Activated naive CD4-positive, alpha-beta T cell treated with anti-CD3 and anti-CD28 coated beads, Interleukin-2, amount 50 U/mL, for 16 hours (primary cell): ENCODE measurements at regions not wholly inside any gene's neighbourhood (a gene's known extent, or its start where the extent isn't known, plus 50 kb on each side); places are given as distances from the start of the nearest gene placed in this dataset.

Experiments
- DNase-seq: peaks from one replicate; pipeline ENCODE4 v3.0.0-alpha.2; 2020

DNA sequence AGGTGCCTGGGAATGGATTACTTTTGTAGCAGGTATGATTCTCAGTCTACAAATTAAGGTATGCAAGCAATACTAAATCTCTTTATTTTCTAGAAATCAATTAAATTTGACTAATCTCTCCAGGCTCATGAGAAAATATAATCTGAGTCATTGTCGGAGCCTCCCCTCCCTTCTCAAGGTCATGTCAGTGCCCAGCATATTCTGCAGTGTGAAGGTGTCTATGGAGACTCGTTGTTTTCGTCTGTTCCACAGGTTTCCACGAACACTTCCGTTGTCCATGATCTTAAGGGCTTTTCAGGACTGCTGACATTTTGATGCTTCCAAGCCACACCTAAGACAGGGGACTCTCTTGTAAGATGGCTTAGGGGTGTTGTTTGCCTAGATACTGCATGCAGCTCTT, 56.6 kb upstream of the SCOC start:
- no peak for DNase-seq

DNA sequence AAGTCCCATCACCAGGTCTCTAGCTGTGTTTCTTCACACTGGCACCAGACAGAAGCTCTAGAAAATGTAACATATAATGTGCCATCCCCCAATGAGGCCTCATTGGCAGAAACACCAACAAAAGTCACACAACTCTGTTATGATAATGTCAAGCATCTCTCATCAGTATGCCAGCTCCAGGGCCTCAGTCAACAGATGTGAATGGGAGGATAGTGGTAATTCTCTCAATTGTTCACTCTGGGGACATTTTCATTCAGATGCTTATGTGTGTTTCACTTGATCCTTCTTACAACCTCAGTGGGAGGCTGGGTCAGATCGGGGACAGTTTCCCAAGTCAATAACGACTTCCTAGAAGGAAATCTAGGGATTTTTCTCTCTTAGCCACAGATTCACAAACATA, 57.5 kb upstream of the SCOC start:
- no peak for DNase-seq

DNA sequence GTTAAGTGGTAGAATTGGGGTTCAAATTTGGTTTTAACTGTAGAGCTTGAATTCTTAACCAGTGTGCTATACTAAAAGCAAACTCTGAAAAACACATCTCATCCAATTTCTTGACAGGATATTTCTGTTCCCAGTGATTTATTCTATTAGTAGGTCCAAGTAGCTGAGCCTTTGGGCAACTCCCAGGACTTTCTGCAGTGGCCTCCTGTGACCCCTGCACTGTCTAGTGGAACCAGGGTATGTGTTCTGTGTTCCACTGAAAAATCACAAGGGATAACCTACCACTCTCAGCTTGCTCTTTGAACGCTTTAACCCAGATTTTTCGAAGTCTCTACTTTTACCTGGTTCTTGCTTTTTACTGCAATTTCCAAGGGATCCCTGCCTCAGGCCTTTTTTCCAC, 58.0 kb upstream of the SCOC start:
- no peak for DNase-seq

DNA sequence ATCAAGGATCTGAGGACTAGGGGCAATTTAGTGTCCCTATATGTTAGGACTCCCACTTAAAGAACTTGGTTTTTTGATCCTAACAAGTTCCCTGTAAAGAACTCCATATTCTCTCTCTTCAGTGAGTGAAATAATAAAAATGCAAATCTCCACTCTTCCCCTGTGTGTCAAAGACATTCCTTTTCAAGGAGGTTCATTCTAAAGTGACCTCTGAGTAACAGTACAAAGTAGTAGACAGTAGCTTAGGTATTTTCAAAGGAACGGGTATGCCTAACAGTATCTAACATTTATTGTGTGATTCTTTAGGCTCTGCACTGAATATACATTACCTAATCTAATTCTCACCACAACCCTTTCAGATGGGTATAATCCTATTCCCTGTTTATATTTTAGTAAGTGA, 58.4 kb upstream of the SCOC start:
- DNase-seq, result no peak

DNA sequence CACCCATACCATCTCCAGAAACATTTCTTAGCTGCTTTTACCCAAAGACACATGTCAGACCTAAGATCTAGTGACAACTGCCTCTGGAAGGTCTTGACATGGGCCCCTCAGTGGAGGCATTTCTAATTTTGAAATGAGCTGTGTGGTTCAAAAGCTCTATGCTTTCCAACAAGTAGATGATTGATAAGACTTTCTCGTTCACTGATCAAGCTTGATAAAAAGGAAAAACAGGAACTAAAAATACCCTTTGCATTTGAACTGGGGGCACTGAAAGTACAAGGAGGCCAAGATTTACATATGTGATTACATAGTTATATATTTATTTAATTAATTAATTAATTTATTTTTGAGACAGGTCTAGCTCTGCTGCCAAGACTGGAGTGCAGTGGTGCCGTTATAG, 61.3 kb upstream of the SCOC start:
- no peak for DNase-seq

- DNase-seq, result no peak
Observed at GRCh38 chr4:140311257-140311835, 62.1 kb upstream of the SCOC start.

GRCh38 chr4:140309124-140309870, 64.1 kb upstream of the SCOC start:
- DNase-seq, result no peak

- no peak for DNase-seq
Observed at GRCh38 chr4:140308366-140309123, 64.9 kb upstream of the SCOC start.

DNA sequence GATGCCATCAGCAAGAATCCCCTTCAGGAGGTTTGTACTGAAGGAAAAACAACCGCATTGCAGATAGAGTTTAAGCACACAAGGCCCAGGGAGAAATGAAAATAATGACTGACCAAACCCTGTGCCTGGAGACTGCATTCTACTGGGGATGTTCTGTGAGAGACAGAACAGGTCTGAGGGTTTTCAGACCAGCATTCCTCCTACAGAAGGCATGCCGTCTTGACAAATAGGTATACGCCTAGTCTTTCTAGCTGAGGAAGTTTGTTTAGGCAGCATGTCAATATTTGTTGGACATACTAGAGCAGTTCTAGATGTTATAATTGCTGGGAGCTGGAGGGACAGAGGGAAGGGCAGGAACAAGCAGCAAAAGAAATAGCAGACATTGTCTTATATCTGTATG, 68.4 kb upstream of the SCOC start:
- no peak for DNase-seq

DNA sequence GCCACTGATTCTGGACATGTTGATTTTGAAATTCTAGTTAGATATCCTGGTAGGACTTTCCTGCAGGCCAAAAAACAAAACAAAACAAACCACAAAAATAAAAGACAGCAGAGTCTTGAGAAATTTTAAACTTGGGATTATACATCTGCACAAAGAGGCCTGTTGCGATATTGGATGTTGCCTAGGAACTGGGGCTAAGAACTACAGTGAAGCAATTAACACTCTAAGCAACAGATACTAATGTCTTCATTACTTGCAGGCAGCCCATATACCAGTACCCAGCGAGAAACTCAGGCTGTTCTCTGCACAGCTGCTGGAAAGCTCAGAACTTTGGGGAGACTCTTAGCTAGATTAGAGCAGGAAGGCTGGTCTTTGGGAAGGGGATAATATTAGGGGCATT, 69.1 kb upstream of the SCOC start:
- no peak for DNase-seq

- no peak for DNase-seq
Observed at GRCh38 chr4:140302151-140302859, 71.1 kb upstream of the SCOC start.

GRCh38 chr4:140300271-140300970, 73.0 kb upstream of the SCOC start:
- DNase-seq, result no peak

DNA sequence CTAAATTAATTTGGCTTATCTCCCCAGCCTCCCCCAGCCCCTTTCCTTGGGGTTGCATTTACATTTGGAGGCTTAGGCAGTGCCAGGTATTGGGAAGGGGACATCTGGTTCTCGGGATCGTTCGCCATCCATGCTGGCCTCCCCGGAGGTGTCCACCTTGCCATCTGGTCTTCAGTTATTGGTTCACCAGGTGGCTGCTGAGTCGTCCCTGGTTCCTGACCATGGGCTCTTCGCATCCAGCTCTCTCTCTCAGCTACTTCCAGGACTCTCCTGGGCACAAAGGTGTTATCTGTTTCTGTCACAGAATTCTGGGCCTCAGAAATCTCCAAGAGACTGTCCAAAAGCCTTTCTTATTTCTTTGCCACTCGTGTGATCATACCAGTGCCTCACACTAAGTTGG, 75.4 kb upstream of the SCOC start:
- DNase-seq, result no peak

- DNase-seq, result no peak
Observed at GRCh38 chr4:140297221-140297570, 76.2 kb upstream of the SCOC start.

DNA sequence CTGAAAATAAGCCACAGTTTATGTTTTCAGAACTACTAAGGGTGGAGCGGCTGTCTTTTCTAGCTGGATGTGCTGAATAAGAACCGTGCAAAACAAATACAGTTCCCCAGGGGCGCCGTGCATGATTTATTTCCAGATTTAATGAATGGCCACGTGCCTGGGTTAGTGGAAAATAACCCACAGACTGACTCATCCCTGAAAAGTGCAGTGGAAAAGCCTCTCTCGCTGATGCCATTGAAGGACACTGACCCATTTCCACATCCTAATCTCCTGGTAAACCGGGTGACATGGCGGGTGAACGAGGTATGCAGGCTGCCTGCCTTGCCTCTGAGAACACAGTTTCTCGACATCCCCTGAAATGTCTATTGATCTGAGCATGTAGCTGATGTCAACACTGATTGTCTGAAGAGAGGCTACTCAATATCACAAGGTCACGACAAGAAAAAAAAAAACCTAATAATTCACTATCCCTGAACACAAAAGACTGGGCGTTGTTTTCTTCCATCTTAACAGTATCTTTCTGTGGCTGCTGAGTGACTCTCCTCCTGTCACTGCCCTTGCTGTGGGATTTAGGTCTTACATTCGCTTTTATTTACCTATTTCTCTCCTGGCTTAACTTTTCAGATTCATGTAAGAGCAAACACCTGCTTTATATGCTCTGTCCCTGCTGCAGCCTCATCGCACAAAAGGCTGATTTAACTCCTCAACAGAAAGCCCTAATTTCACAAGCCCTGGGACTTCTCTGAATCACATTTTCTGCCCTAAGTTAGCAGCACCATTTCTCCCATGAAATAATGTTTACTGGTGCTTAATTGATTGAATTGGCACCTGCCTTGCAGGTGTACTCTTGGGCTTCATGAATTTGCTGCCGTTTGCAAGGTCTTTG, 76.9 kb upstream of the SCOC start:
- DNase-seq, result no peak

DNA sequence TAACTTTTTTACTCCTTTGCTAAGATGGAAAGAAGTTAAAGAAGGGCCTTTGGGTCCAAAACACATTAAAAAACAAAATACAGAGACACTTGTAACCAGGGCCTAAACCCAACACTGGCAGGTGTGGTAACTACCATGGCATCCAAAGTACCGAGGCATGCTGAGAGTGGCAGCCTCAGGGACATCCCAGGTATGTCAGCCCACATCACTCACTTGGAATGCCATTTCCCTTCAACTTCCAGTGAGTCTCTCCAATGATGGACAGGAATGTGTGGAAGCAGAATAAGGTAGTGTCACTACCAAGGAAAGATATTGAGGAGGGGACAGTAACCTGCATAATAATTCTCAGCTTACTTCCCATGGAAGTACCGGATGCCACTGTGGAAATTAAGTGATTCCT, 79.5 kb upstream of the SCOC start:
- no peak for DNase-seq

DNA sequence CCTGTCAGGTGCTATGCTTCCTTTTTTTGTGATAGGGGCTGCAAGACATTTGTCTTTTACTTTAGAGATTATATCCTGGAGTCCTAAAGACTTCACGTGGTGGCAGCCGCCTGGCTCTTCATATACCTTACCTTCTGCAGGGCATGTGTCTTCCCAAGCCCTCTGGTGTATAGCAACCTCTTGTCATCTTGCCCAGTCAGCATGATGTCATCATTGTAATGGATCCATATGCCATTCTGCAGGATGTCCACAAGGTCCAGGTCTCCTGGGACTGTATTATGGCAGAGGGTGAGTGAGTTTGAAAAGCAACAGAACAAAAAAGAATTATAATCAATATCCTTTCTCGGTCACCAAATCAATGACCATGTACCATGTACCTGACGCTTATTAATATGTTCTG, 82.2 kb upstream of the SCOC start:
- no peak for DNase-seq

DNA sequence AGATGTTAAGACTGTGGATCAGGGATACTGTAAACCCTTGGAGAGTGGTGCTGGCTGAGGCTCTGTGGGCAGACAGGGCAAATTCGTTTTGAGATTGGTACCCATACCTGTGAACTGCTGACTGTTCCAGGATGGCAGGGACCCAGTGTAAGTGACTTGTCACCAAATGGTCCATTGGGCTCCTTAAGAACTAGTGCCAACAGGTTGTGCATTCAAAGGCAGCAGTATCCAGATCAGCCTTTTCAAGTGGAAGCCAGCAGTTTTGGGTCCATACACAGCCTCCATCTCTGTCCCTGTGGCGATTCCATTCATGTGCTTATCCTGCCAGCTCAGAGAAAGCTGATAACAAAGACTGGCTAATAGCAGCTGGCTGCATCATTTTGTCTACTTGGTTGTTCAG, 84.0 kb upstream of the SCOC start:
- DNase-seq, result no peak

GRCh38 chr4:140286456-140286855, 87.0 kb upstream of the SCOC start:
- no peak for DNase-seq

GRCh38 chr4:140284456-140284855, 89.0 kb upstream of the SCOC start:
- no peak for DNase-seq

DNA sequence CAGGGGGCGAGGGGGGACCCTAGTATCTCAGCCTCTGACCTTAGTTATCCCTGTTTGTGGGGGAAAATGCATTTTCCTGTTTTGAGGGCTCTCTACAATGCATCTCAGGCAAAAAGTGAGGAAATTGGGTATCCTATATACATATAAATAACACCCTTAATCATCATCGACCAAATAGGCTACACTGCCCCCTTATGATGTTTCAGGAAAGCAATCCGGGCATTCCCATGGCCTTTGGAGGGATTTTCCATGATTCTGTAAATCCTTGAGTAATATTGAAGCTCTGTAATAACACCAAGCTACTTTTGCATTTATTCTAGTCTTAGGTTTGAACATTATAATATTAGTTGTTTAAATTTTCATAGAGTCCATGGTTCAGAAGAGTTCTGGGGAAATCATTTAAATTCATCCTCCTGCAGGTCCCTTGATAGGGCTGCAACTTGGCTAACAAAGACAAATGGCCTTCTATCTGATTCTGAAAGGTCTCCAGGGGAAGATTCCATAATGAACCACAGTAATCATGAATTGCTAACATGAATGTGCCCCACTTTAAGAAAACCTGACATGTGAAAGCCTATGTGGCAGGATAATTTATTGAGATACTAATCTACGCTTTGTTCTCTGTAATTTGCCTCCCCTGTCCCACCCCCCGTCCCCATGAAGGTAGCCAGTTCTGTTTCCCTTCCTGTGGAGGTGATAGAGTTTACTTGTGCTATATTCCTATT, 91.5 kb upstream of the SCOC start:
- no peak for DNase-seq
